ENCODE measurements at regions not wholly inside any gene's neighbourhood (a gene's known extent, or its start where the extent isn't known, plus 50 kb on each side); places are given as distances from the start of the nearest gene placed in this dataset.
"Not testable (repeated sequence)": the region's sequence is repeated elsewhere in the genome, so short reads cannot be mapped to it uniquely, and the experiment has no call there.

DNA sequence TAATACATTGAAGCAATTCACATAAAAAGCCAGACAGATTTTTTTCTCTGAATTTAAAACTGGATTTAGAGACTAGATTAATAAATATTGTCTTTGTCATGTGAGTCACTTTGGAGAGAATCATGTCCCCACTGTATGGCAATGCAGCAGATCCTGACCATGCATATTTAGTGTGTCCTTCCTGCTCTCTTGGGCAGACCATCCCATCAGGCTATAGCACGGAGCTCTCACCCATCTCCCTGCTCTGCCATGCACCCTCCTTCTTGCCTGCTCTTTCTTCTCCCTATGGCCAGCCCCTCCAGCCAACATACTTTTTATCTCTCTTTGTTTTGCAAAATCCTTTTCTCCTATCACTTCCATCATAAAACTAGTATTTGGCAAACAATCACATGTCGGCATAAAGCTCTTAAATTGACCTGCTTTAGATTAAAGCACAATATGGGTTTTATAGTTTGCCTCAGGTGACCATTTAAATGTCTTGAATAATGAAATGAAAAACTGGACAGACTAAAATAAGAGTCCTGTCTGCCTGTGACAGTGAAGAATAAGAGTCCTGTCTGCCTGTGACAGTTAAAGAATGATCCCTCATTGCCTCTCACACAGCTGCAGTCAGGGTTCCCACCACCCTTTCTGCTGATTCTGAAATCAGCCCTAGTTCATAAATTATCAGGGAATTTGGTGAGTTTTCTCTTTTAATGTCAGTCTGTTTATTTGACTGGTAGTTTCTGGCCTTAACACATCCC, 315.0 kb upstream of the PLGLB2 start:
- DNase-seq (ENCODE audit: low spot score); H3K4me3 ChIP-seq; H3K27ac ChIP-seq: not testable (repeated sequence)

- not testable (repeated sequence) for H3K27ac ChIP-seq; H3K4me3 ChIP-seq; DNase-seq (ENCODE audit: low spot score)
Measured at GRCh38 chr2:87436007-87436406, 311.9 kb upstream of the PLGLB2 start.

GRCh38 chr2:87437701-87438260, 310.1 kb upstream of the PLGLB2 start:
- not testable (repeated sequence) for DNase-seq (ENCODE audit: low spot score); H3K4me3 ChIP-seq; H3K27ac ChIP-seq

DNA sequence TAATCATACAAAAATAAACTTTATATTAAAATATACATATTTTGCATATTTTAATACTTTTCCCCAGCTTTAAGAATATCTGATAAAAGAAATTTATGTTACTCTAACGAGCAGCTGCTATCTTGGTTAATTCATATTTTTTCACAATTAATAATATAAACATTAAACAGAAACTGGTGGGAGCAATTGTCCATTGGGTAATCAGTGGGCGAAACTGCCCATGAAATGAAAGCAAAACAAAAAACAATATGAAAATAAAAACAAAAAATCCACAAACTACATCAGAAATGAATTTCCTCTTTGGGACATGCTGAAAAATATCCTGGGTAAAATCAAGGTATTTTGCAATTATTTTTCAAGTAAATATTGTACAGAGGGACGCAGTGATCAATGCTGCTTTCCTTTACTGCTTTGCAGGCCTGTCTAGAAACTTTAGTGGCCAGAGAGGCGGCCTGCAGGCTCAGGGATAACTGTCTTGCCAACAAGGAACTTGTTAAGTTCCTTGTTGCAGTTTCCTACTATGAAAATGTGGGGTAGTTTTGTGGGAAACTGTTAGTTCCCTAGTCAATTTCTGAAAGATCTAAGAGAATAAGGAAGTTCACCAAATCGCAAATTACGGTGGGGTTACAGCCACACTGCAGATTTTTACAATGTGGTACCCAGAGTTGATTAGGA, 309.0 kb upstream of the PLGLB2 start:
- H3K4me3 ChIP-seq; DNase-seq (ENCODE audit: low spot score); H3K27ac ChIP-seq: not testable (repeated sequence)

DNA sequence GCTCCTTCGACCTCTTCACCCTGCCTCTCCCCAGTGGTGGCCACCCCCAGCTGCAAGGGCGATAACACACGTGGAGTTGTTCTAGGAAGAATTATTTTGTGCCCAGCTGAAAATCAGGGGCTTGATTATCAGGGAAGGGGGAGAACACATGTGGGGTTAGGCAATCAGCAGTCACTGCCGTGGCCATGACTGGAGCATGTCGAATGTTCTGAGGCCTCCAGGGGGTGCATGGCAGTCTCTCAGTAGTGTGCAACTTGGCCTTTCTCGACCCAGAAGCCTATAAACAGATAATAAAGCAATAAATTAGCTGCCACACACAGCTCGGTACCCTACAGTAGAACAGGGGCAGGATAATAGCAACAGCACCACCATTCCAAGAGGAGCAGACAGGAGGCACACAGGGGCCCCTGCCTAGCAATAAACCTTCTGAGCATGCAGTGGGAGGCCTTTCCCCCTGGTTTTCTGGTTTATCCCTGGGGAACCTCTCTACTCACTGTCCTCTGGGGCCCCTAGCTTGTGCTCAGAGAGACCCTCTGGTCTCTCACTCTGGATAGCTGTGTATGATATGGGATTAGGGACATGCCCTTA, 308.2 kb upstream of the PLGLB2 start:
- DNase-seq (ENCODE audit: low spot score); H3K4me3 ChIP-seq; H3K27ac ChIP-seq: not testable (repeated sequence)

GRCh38 chr2:87440650-87441049, 307.2 kb upstream of the PLGLB2 start:
- not testable (repeated sequence) for H3K4me3 ChIP-seq; H3K27ac ChIP-seq; DNase-seq (ENCODE audit: low spot score)

- not testable (repeated sequence) for DNase-seq (ENCODE audit: low spot score); H3K27ac ChIP-seq
Measured at GRCh38 chr2:87441375-87441774, 306.5 kb upstream of the PLGLB2 start.

DNA sequence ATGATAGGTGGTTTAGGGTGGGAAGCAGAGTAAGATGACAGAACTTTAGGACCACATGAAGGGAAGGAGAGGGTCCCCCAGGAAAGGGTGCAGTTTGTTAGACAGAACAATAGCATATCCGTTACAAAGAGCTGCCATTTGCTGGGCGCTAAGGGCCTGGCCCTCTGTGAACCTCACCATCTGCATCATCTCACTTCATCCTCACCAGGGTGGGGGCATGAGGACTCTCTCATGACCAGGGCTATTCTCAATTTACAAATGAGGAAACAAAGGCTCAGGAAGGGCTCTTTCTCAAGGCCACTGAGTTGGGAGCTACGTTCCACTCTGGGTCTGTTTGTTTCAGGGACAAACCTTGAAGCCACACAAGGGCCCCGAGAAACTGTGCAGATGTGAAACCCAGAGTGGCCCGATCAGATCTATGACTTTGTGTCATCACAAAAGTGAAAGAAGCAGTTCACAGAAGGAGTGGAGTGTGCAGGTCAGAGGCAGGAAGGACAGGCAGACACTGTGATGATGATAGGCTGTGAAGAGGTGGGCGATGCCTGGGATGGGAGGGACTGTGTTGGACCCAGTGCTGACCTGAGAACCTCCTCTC, 304.8 kb upstream of the PLGLB2 start:
- DNase-seq (ENCODE audit: low spot score); H3K27ac ChIP-seq: not testable (repeated sequence)

More at GRCh38 chr2:87441375-87441774, 306.5 kb upstream of the PLGLB2 start:
- not testable (repeated sequence) for H3K4me3 ChIP-seq

GRCh38 chr2:87444951-87445350, 302.9 kb upstream of the PLGLB2 start:
- H3K4me3 ChIP-seq; DNase-seq (ENCODE audit: low spot score); H3K27ac ChIP-seq: not testable (repeated sequence)

More for the DNA sequence above, 304.8 kb upstream of the PLGLB2 start:
- not testable (repeated sequence) for H3K4me3 ChIP-seq

DNA sequence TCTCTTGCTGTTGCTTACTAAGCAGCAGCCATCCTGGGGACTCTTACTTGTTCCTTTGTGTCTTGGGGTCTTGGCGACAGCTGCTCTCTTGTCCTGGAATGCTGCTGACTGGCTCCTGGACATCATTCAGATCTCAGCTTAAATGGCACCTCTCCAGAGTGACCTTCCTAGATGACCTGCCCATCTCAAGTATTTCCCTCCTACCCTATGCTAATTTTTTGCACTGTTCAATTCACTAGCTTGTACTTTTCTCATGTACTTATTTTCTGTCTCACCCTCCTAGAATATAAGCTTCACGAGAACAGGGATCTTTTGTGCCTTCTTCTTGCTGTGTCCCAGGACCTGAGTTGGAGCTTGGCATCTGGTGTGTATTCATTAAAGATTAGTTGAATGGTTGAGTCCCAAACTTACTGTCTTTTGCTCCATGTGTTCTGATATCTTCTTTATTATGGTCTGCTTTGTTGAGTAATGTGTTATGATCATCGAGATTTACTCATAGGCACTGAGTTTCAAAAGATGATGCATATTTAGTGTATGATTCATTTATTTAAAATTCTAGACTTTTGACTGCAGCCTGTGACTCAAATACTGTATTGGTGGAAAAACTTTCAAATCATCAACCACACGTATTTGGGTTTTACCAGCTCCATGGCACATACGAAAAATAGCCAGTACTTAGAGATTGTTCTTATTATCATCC, 302.1 kb upstream of the PLGLB2 start:
- not testable (repeated sequence) for H3K27ac ChIP-seq; DNase-seq (ENCODE audit: low spot score); H3K4me3 ChIP-seq

DNA sequence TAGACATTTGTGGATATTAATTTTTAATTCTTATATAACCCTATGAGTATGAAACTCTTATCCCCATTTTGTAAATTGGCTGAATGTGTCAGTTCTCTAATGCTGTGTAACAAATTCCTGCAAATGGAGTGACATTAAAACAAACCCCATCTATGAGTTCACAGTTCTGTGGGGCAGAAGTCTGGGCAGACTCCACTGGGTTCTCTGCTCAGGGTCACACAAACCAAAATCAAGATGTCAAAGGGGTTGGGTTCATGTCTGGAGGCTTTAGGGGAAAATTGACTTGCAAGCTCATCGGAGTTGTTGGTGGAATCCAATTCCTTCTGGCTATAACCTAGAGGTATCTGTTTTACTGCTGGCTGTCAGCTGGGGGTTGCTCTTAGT, 301.6 kb upstream of the PLGLB2 start:
- H3K4me3 ChIP-seq; DNase-seq (ENCODE audit: low spot score); H3K27ac ChIP-seq: not testable (repeated sequence)

GRCh38 chr2:87449462-87449980, 298.4 kb upstream of the PLGLB2 start:
- DNase-seq (ENCODE audit: low spot score); H3K4me3 ChIP-seq; H3K27ac ChIP-seq: not testable (repeated sequence)

DNA sequence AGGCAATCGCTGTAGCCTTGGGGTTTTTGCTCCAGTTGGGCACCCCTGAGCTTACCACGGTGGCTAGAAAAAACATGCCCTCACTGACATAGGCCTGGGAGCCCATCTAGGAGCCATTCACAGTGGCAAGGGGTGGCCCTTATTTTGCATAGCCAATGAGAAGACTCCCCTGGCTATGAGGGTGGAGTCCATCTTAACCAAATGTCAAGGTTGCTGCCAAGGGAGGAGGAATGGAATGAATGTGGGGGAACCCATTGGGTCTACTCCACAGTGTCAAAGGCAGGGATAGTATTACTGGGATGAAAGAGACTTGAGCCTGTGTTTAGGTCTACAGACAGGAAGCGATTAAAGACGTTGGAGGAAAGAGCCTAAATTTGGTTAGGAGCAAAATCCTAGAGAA, 295.7 kb upstream of the PLGLB2 start:
- H3K4me3 ChIP-seq; DNase-seq (ENCODE audit: low spot score): not testable (repeated sequence)
- peak overlapping the region in 1 of 2 donors; percentile 43 for H3K27ac ChIP-seq

- DNase-seq (ENCODE audit: low spot score); H3K4me3 ChIP-seq: not testable (repeated sequence)
- H3K27ac ChIP-seq = peak overlapping the region in 1 of 2 donors; percentile 41
Measured at GRCh38 chr2:87452861-87453260, 295.0 kb upstream of the PLGLB2 start.

- DNase-seq (ENCODE audit: low spot score) = not testable (repeated sequence)
- peak overlapping the region in 1 of 2 donors; percentile 65 for H3K27ac ChIP-seq
Measured at GRCh38 chr2:87453965-87454364, 293.9 kb upstream of the PLGLB2 start.

GRCh38 chr2:87454421-87454820, 293.5 kb upstream of the PLGLB2 start:
- not testable (repeated sequence) for H3K4me3 ChIP-seq; DNase-seq (ENCODE audit: low spot score)
- H3K27ac ChIP-seq = peak overlapping the region in 1 of 2 donors; percentile 65

More at GRCh38 chr2:87453965-87454364, 293.9 kb upstream of the PLGLB2 start:
- not testable (repeated sequence) for H3K4me3 ChIP-seq

GRCh38 chr2:87455209-87455853, 292.6 kb upstream of the PLGLB2 start:
- peak overlapping the region; percentile 67 to 86 for H3K27ac ChIP-seq
- peak overlapping the region; percentile 61 for H3K4me3 ChIP-seq
- not testable (repeated sequence) for DNase-seq (ENCODE audit: low spot score)

DNA sequence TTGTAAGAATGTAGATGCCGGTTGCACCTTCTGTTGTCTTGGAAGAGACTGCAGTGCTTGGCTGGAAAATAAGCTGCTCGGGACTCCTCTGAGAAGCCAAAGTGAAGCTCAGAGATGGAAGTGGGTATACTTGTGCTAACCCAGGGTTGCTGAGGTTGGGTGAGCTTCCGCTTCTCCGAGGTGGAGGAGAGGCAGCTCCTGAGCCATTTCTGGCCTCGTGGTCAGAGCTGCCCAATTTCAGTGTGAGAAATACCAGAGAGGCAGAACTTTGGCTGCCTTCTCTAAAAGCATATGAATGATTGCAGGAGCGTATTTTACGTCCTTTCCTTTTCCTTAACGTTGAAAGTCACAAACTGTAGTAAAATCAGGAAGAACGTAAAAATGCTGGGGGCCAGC, 292.0 kb upstream of the PLGLB2 start:
- H3K4me3 ChIP-seq = peak overlapping the region; percentile 61
- not testable (repeated sequence) for DNase-seq (ENCODE audit: low spot score)
- H3K27ac ChIP-seq = peak overlapping the region; percentile 67 to 86
